HFF-Myc (cell line): ENCODE measurements at regions not wholly inside any gene's neighbourhood (a gene's known extent, or its start where the extent isn't known, plus 50 kb on each side); places are given as distances from the start of the nearest gene placed in this dataset.

Source experiments
- DNase-seq: peaks from one replicate; pipeline ENCODE4 v3.0.0-alpha.2; 2011; ENCODE audit warnings: low read depth; ENCODE audit errors: extremely low read depth
- H3K4me3 ChIP-seq: replicated peaks from 2 replicates; pipeline ENCODE4 v1.5.1; 2011; ENCODE audit warnings: low read depth, mild to moderate bottlenecking, control low read depth, low read length
- CTCF ChIP-seq: IDR thresholded peaks from 2 replicates; pipeline ENCODE4 v1.5.1; 2012; ENCODE audit warnings: mild to moderate bottlenecking, low read depth, low read length, control low read depth; ENCODE audit errors: missing control alignments

GRCh38 chr6:170012037-170012330 is 260.6 kb downstream of the ERMARD start:
- H3K4me3 ChIP-seq = no peak overlapping the region
- no peak for DNase-seq
- TF ChIP-seq CTCF = no peak

GRCh38 chr6:170011204-170012036 is 260.0 kb downstream of the ERMARD start:
- H3K4me3 ChIP-seq = no peak overlapping the region
- DNase-seq = no peak
- no peak for TF ChIP-seq CTCF

GRCh38 chr6:170010665-170011203 is 259.3 kb downstream of the ERMARD start:
- H3K4me3 ChIP-seq = no peak overlapping the region
- TF ChIP-seq CTCF = no peak
- DNase-seq = no peak

GRCh38 chr6:170008294-170008785 is 256.9 kb downstream of the ERMARD start:
- no peak overlapping the region for H3K4me3 ChIP-seq
- no peak for DNase-seq
- TF ChIP-seq CTCF = no peak

GRCh38 chr6:170007468-170008293 is 256.3 kb downstream of the ERMARD start:
- no peak overlapping the region for H3K4me3 ChIP-seq
- TF ChIP-seq CTCF = no peak
- DNase-seq = no peak

GRCh38 chr6:170006900-170007467 is 255.6 kb downstream of the ERMARD start:
- no peak overlapping the region for H3K4me3 ChIP-seq
- no peak for TF ChIP-seq CTCF
- no peak for DNase-seq
